Stimulated activated naive CD8-positive, alpha-beta T cell treated with anti-CD3 and anti-CD28 coated beads, Interleukin-15, Interleukin-2, amounts not matched to agents 100 U/mL and 50 U/mL, for 24 hours (primary cell): ENCODE measurements at regions not wholly inside any gene's neighbourhood (a gene's known extent, or its start where the extent isn't known, plus 50 kb on each side); places are given as distances from the start of the nearest gene placed in this dataset.
"Not testable (repeated sequence)": the region's sequence is repeated elsewhere in the genome, so short reads cannot be mapped to it uniquely, and the experiment has no call there.

Experiments used
- ATAC-seq: fragments of 150-1000 bp; cut with Tn5 transposase; one replicate; pipeline ENCODE4 v1.10.0; 2021
- DNase-seq: peaks from one replicate; pipeline ENCODE4 v3.0.0; 2021

- ATAC-seq, result no peak
- DNase-seq, result no peak
Measured at GRCh38 chr6:43934803-43935602, 165.0 kb downstream of the VEGFA start.

- DNase-seq (no peak), ATAC-seq (no peak)
Measured at GRCh38 chr6:43934183-43934802, 164.3 kb downstream of the VEGFA start.

- DNase-seq (no peak), ATAC-seq (no peak)
Measured at GRCh38 chr6:43933148-43933885, 163.3 kb downstream of the VEGFA start.

GRCh38 chr6:43932259-43933147 lies 162.5 kb downstream of the VEGFA start:
- DNase-seq (no peak), ATAC-seq (no peak)

GRCh38 chr6:43931201-43931600 lies 161.2 kb downstream of the VEGFA start:
- ATAC-seq, result no peak
- no peak for DNase-seq

GRCh38 chr6:43930440-43931154 lies 160.6 kb downstream of the VEGFA start:
- no peak for DNase-seq
- no peak for ATAC-seq

GRCh38 chr6:43929511-43929910 lies 159.5 kb downstream of the VEGFA start:
- DNase-seq (no peak), ATAC-seq (no peak)

GRCh38 chr6:43927532-43928210 lies 157.7 kb downstream of the VEGFA start:
- no peak for ATAC-seq
- DNase-seq, result no peak

GRCh38 chr6:43926634-43927531 lies 156.9 kb downstream of the VEGFA start:
- DNase-seq, result peak; percentile 36
- ATAC-seq, result no peak

GRCh38 chr6:43925636-43926139 lies 155.7 kb downstream of the VEGFA start:
- not testable (repeated sequence) for ATAC-seq, DNase-seq

- peak; percentile 90 for ATAC-seq
Measured at GRCh38 chr6:43924222-43924702, 154.3 kb downstream of the VEGFA start.

GRCh38 chr6:43923376-43924221 lies 153.6 kb downstream of the VEGFA start:
- DNase-seq (peak; percentile 18), ATAC-seq (peak; percentile 45)

More at GRCh38 chr6:43924222-43924702, 154.3 kb downstream of the VEGFA start:
- peak; percentile 83 for DNase-seq

- ATAC-seq (no peak), DNase-seq (no peak)
Measured at GRCh38 chr6:43922426-43923375, 152.7 kb downstream of the VEGFA start.

- no peak for ATAC-seq
Measured at GRCh38 chr6:43921548-43922425, 151.8 kb downstream of the VEGFA start.

GRCh38 chr6:43921039-43921438 lies 151.0 kb downstream of the VEGFA start:
- ATAC-seq (no peak), DNase-seq (no peak)

More at GRCh38 chr6:43921548-43922425, 151.8 kb downstream of the VEGFA start:
- DNase-seq, result no peak

- ATAC-seq (no peak), DNase-seq (no peak)
Measured at GRCh38 chr6:43919774-43920173, 149.8 kb downstream of the VEGFA start.
